A673 (cell line): ENCODE measurements at regions not wholly inside any gene's neighbourhood (a gene's known extent, or its start where the extent isn't known, plus 50 kb on each side); places are given as distances from the start of the nearest gene placed in this dataset.

Source experiments
- BruUV-seq: library from RNA; stranded (reverse); fragments of 400-500 nt; replicated peaks from 2 replicates; lab custom pipeline; 2021; lab: Mats Ljungman, UMichigan
- CTCF ChIA-PET: fragments of 300-600 bp; sonication (Branson Sonifier 250); formaldehyde crosslinking; loops from one replicate; lab custom pipeline; 2022; ENCODE audit warnings: antibody characterized with exemption; lab: Charles Lee
- POLR2A ChIA-PET: fragments of 300-600 bp; sonication (Branson Sonifier 250); formaldehyde crosslinking; loops from one replicate; lab custom pipeline; 2022; ENCODE audit warnings: antibody characterized with exemption; ENCODE audit not compliant: low non-redundant PET; lab: Charles Lee
- DNase-seq: peaks from one replicate; pipeline ENCODE4 v3.0.0-alpha.2; 2015; ENCODE audit warnings: low spot score
- H3K27ac ChIP-seq: fragments of 200-600 bp; sonication (generic); 2 replicates; pipeline ENCODE4 v1.5.1; 2016; ENCODE audit warnings: mixed run types, low read depth, mild to moderate bottlenecking, mixed read lengths, antibody characterized with exemption, low read length; ENCODE audit not compliant: poor library complexity, severe bottlenecking
- H3K27me3 ChIP-seq: fragments of 200-600 bp; sonication (generic); replicated peaks from 2 replicates; pipeline ENCODE4 v1.6.1; 2017; ENCODE audit warnings: mixed run types, low read depth, mild to moderate bottlenecking, mixed read lengths, antibody characterized with exemption, low read length; ENCODE audit not compliant: insufficient read depth, poor library complexity
- H3K36me3 ChIP-seq: fragments of 200-600 bp; sonication (generic); 2 replicates; pipeline ENCODE4 v1.6.1; 2016; ENCODE audit warnings: mixed run types, mild to moderate bottlenecking, mixed read lengths, antibody characterized with exemption, low read length; ENCODE audit not compliant: insufficient read depth, poor library complexity, severe bottlenecking
- H3K4me1 ChIP-seq: fragments of 200-600 bp; sonication (generic); 2 replicates; pipeline ENCODE4 v1.6.1; 2017; ENCODE audit warnings: mixed run types, mild to moderate bottlenecking, mixed read lengths, antibody characterized with exemption, low read length; ENCODE audit not compliant: insufficient read depth, poor library complexity, severe bottlenecking
- H3K4me3 ChIP-seq: fragments of 200-600 bp; sonication (generic); 2 replicates; pipeline ENCODE4 v1.5.1; 2016; ENCODE audit warnings: low read depth, mixed run types, mild to moderate bottlenecking, mixed read lengths, low read length; ENCODE audit not compliant: poor library complexity, severe bottlenecking
- H3K9me3 ChIP-seq: fragments of 200-600 bp; sonication (generic); 2 replicates; pipeline ENCODE4 v1.6.1; 2016; ENCODE audit warnings: mixed run types, low read depth, mild to moderate bottlenecking, mixed read lengths, antibody characterized with exemption, low read length; ENCODE audit not compliant: poor library complexity, severe bottlenecking
- EZH2 ChIP-seq: fragments of 200-600 bp; sonication (generic); IDR thresholded peaks from 2 replicates; pipeline ENCODE4 v1.6.1; 2017; ENCODE audit warnings: borderline replicate concordance, low read depth, mild to moderate bottlenecking, mixed read lengths, antibody characterized with exemption, low read length; ENCODE audit not compliant: poor library complexity, severe bottlenecking
- intact Hi-C: fragments of 100-400 bp; cut with micrococcal nuclease; formaldehyde crosslinking; loops from one replicate; pipeline ENCODE4 v1.10.0; 2022; ENCODE audit not compliant: unreplicated experiment
- TF ChIP-seq, protein P1 (sequence below): fragments of 300-800, 200-600 bp; sonication (generic); conservative IDR thresholded peaks from 2 replicates; pipeline ENCODE4 v1.5.1; 2017; ENCODE audit warnings: low read depth, mild to moderate bottlenecking, antibody characterized with exemption, low read length, moderate library complexity, mixed read lengths

DNA sequence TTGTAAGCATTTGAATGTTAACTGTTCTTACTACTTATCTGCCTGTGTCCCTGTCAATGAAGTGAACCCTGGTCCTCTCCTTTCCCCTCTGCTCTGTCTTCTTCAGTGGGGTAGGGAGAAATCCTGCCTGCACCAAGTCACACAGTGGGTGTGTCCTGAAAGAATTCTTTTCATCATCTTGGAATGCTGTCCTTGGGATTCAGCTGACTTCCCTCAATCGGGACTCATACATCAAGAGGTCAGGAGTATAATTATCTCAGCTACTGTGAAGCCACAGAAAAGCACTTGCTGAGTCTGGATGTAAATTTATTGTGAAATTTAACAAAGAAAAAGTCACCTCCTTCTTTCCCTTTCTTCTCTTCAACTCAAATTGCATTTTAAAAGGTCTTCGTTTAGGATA, 328.5 kb downstream of the SOX4 start:
- no peaks in the 10 kb centered on the region for H3K4me1 ChIP-seq
- intact Hi-C loops: no loop called here
- H3K27me3 ChIP-seq: no peaks in the 10 kb centered on the region
- ChIA-PET CTCF (no interaction called here), POLR2A (no interaction called here)
- H3K9me3 ChIP-seq: no peaks in the 10 kb centered on the region
- TF ChIP-seq EZH2: no peak
- TF ChIP-seq, protein P1, sequence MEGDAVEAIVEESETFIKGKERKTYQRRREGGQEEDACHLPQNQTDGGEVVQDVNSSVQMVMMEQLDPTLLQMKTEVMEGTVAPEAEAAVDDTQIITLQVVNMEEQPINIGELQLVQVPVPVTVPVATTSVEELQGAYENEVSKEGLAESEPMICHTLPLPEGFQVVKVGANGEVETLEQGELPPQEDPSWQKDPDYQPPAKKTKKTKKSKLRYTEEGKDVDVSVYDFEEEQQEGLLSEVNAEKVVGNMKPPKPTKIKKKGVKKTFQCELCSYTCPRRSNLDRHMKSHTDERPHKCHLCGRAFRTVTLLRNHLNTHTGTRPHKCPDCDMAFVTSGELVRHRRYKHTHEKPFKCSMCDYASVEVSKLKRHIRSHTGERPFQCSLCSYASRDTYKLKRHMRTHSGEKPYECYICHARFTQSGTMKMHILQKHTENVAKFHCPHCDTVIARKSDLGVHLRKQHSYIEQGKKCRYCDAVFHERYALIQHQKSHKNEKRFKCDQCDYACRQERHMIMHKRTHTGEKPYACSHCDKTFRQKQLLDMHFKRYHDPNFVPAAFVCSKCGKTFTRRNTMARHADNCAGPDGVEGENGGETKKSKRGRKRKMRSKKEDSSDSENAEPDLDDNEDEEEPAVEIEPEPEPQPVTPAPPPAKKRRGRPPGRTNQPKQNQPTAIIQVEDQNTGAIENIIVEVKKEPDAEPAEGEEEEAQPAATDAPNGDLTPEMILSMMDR: no peak
- H3K27ac ChIP-seq: no peak overlapping the region
- H3K36me3 ChIP-seq: no peaks in the 10 kb centered on the region
- H3K4me3 ChIP-seq: no peak overlapping the region
- BruUV-seq: no TSS peak
- DNase-seq: no peak

DNA sequence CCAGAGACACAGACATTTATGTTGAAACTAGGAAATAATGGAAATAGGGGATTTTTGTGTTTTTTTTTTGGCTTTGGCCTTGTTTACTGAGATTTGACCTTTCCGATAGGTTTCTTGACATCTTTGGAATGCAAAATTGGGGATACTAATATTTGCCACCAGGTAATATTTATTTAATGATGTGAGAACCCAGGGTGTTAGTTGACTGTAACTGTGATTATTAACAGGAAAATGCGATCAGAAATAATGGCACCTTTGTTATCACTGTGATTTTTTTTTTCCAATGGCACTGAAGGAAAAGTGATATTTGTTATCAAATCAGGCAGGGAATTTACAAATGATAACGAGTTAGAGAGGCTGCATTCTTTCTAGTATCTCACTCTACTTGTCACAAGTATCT, 330.5 kb downstream of the SOX4 start:
- Histone ChIP-seq H3K36me3 (no peaks in the 10 kb centered on the region), H3K9me3 (no peaks in the 10 kb centered on the region), H3K27me3 (no peaks in the 10 kb centered on the region), H3K4me1 (no peaks in the 10 kb centered on the region), H3K27ac (no peak overlapping the region), H3K4me3 (no peak overlapping the region)
- TF ChIP-seq, protein P1: no peak
- no peak for TF ChIP-seq EZH2
- intact Hi-C loops: no loop called here
- no peak for DNase-seq
- BruUV-seq: no TSS peak
- CTCF ChIA-PET: no interaction called here
- POLR2A ChIA-PET: no interaction called here

DNA sequence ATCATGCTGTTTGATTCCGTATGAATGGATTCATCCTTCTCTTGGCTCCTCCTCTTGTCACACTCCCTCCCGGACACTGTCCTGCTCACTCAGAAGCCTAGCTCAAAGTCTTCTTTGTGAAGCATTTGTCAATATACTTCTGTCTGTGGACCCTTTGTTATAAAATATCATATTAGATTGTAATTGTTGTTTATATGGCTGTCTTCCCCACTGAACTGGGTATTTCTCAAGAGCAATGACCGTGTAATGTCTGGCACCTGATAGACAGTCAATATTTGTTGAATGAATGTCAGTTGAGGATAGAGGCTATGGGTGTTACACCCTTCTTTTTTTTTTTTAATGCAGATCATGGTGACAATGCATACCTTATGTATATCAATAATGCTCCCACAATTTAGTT, 335.3 kb downstream of the SOX4 start:
- Histone ChIP-seq H3K4me1 (no peaks in the 10 kb centered on the region), H3K4me3 (no peak overlapping the region), H3K27me3 (no peaks in the 10 kb centered on the region), H3K9me3 (no peaks in the 10 kb centered on the region), H3K27ac (no peak overlapping the region), H3K36me3 (no peaks in the 10 kb centered on the region)
- DNase-seq: no peak
- ChIA-PET CTCF (no interaction called here), POLR2A (no interaction called here)
- TF ChIP-seq EZH2: no peak
- TF ChIP-seq, protein P1: no peak
- no TSS peak for BruUV-seq
- intact Hi-C loops: no loop called here
